Kidney (tissue), 13 donors: ENCODE measurements at regions not wholly inside any gene's neighbourhood (a gene's known extent, or its start where the extent isn't known, plus 50 kb on each side); places are given as distances from the start of the nearest gene placed in this dataset.

Experiments
- DNase-seq, 5 donors: peaks; one replicate each; pipeline ENCODE4 v3.0.0-alpha.2; 2013 to 2020
- FAIRE-seq: peaks from 2 replicates; lab custom pipeline; 2012; peaks lifted over from hg19 to GRCh38; lab: Jason Lieb, UNC
- H3K27ac ChIP-seq, 2 donors: one replicate each; pipeline ENCODE4 v1.7.0; 2013; ENCODE audit warnings: low read depth in 2 of 2, low read length in 2 of 2, inconsistent platforms in 1 of 2
- H3K27me3 ChIP-seq: one replicate; pipeline ENCODE4 v1.7.1; 2013; ENCODE audit warnings: low read length, inconsistent platforms; ENCODE audit not compliant: control insufficient read depth, insufficient read depth
- H3K36me3 ChIP-seq, 3 donors: one replicate each; pipeline versions ENCODE4 v1.7.0 to v1.7.1; 2013; ENCODE audit warnings: low read length in 3 of 3, control low read depth in 1 of 3, inconsistent platforms in 1 of 3; ENCODE audit not compliant: insufficient read depth in 3 of 3, control insufficient read depth in 2 of 3
- H3K4me1 ChIP-seq, 3 donors: one replicate each; pipeline versions ENCODE4 v1.7.0 to v1.7.1; 2013; ENCODE audit warnings: low read length in 3 of 3, inconsistent platforms in 1 of 3, low read depth in 1 of 3; ENCODE audit not compliant: control insufficient read depth in 2 of 3, insufficient read depth in 2 of 3
- H3K4me3 ChIP-seq, 3 donors: one replicate each; pipeline versions ENCODE4 v1.7.0 to v1.8.1; 2013; ENCODE audit warnings: low read length in 3 of 3, control low read depth in 1 of 3, inconsistent platforms in 1 of 3
- H3K9ac ChIP-seq, 3 donors: one replicate each; pipeline versions ENCODE4 v1.7.0 to v1.7.1; 2013; ENCODE audit warnings: low read length in 3 of 3, control low read depth in 1 of 3, inconsistent platforms in 1 of 3
- H3K9me3 ChIP-seq, 3 donors: one replicate each; pipeline versions ENCODE4 v1.7.0 to v1.7.1; 2013; ENCODE audit warnings: low read length in 3 of 3, control low read depth in 1 of 3, inconsistent platforms in 1 of 3; ENCODE audit not compliant: control insufficient read depth in 2 of 3, insufficient read depth in 1 of 3
- intact Hi-C: fragments of 100-400 bp; cut with DNase I; formaldehyde crosslinking; loops from one replicate; pipeline ENCODE4 v1.11.1; 2022
- TF ChIP-seq, protein P1 (sequence below): IDR thresholded peaks from 3 replicates; pipeline ENCODE4 v1.5.1; 2012; ENCODE audit warnings: mild to moderate bottlenecking, moderate library complexity, borderline replicate concordance; ENCODE audit not compliant: insufficient read depth; ENCODE audit errors: extremely low read depth
- donor health status: control.
- donor health status: control.
- donor health status: control.
- donor health status: control.
- donor health status: control.
- donor health status: DM: yes; HTN: yes; CAD: no.
- donor health status: Normal renal cell carcinoma (clear cell type).

DNA sequence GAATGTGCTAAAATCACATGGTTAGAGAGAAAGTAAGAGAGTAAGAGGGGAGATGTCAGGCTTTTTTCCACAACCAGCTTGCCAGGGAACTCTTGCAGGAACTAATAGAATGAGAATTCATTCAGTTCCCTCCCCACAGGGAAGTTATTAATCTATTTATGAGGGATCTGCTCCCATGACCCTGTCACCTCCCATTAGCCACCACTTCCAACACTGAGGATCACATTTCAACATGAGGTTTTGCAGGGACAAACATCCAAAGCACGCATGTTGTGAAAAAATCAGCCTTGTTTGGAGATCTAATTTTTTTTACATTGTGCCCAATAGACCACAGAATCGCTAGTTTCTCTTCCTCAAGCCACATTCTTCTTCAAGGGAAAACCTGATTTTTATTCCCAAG lies 904.0 kb downstream of the TBL1XR1 start:
- no peak for FAIRE-seq
- H3K9ac ChIP-seq, result no peak overlapping the region
- no peaks in the 10 kb centered on the region for H3K9me3 ChIP-seq
- no peak overlapping the region for H3K27ac ChIP-seq
- no peaks in the 10 kb centered on the region for H3K36me3 ChIP-seq
- H3K4me1 ChIP-seq, result no peaks in the 10 kb centered on the region
- no peaks in the 10 kb centered on the region for H3K27me3 ChIP-seq
- TF ChIP-seq, protein P1, sequence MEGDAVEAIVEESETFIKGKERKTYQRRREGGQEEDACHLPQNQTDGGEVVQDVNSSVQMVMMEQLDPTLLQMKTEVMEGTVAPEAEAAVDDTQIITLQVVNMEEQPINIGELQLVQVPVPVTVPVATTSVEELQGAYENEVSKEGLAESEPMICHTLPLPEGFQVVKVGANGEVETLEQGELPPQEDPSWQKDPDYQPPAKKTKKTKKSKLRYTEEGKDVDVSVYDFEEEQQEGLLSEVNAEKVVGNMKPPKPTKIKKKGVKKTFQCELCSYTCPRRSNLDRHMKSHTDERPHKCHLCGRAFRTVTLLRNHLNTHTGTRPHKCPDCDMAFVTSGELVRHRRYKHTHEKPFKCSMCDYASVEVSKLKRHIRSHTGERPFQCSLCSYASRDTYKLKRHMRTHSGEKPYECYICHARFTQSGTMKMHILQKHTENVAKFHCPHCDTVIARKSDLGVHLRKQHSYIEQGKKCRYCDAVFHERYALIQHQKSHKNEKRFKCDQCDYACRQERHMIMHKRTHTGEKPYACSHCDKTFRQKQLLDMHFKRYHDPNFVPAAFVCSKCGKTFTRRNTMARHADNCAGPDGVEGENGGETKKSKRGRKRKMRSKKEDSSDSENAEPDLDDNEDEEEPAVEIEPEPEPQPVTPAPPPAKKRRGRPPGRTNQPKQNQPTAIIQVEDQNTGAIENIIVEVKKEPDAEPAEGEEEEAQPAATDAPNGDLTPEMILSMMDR, result no peak
- intact Hi-C loops, result no loop called here
- no peak overlapping the region for H3K4me3 ChIP-seq
- DNase-seq, result peak in 1 of 5 donors; percentile 0

DNA sequence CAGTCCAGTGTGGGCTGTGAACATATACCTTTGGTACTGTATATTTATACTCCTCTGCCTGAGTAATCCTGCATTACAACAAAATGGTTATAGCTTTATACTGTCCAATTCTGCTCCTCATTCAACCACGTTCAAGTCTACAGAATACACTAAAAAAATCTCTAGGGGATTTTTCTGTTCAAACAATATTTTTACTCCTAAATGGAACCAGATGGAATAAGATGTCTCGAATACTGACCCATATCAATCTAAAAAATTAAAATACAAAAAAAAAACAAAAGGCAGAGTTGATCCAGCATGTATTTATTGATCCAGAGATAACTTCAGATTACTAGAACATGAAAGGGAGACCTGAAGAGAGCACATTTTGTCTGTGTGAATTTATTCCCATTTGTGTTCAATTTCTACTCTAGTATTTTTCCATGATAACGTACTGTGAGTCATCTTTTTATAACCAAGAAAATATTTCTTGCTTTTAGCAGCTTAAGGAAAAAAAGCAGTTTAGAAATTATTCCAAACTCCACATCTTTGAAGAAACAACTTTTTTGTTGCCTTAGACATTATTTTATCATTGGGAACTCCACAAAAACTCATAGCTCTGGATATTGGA lies 910.7 kb downstream of the TBL1XR1 start:
- H3K4me1 ChIP-seq, result no peaks in the 10 kb centered on the region
- H3K27ac ChIP-seq, result no peak overlapping the region
- DNase-seq (no peak), FAIRE-seq (no peak)
- H3K9ac ChIP-seq, result no peak overlapping the region
- TF ChIP-seq, protein P1, result no peak
- no peaks in the 10 kb centered on the region for H3K36me3 ChIP-seq
- intact Hi-C loops, result no loop called here
- H3K9me3 ChIP-seq, result no peaks in the 10 kb centered on the region
- H3K27me3 ChIP-seq, result no peaks in the 10 kb centered on the region
- H3K4me3 ChIP-seq, result no peak overlapping the region

DNA sequence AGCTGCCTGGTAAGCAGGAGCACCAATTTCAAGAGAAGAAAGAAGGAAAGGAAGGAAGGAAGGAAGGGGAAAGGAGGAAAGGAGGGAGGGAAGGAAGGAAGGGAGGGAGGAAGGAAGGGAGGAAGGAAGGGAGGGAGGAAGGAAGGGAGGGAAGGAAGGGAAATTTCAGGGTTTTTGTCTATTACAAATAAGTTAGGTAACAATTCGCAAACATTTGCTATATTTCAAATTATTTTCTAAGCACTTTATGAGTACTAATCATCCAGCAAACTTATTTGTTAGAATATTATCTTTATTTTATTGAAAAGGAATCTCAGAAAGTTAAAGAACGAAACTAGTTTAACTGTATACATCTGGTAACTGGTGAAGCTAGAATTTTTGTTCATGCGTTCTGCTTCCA lies 921.7 kb downstream of the TBL1XR1 start:
- Histone ChIP-seq H3K27me3 (no peaks in the 10 kb centered on the region), H3K36me3 (no peaks in the 10 kb centered on the region), H3K27ac (no peak overlapping the region), H3K4me3 (no peak overlapping the region), H3K4me1 (no peaks in the 10 kb centered on the region), H3K9ac (no peak overlapping the region), H3K9me3 (no peaks in the 10 kb centered on the region)
- TF ChIP-seq, protein P1, result no peak
- FAIRE-seq (no peak), DNase-seq (no peak)
- intact Hi-C loops, result no loop called here

DNA sequence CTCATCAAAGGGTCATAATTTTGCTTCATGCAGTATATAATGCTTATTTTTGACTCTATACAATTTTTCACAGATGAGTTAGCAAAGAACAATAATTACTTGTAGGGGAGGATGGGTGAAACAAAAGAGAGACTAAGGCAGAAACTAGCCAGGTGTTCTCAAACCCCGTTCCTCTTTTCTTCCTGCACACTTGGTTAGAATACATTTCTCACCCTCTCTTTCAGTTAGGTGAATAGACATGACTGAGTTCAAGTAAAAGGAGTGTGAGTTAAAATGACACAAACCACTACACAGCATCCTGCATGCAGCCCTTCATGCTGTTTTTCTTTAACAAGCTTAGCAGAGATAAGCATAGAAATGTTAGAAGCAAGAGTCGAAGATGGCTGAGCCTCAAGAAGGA lies 922.2 kb downstream of the TBL1XR1 start:
- H3K4me1 ChIP-seq, result no peaks in the 10 kb centered on the region
- H3K9ac ChIP-seq, result no peak overlapping the region
- no peaks in the 10 kb centered on the region for H3K9me3 ChIP-seq
- TF ChIP-seq, protein P1, result no peak
- no peaks in the 10 kb centered on the region for H3K27me3 ChIP-seq
- no peak overlapping the region for H3K4me3 ChIP-seq
- no peaks in the 10 kb centered on the region for H3K36me3 ChIP-seq
- H3K27ac ChIP-seq, result no peak overlapping the region
- intact Hi-C loops, result no loop called here
- DNase-seq (no peak), FAIRE-seq (no peak)
